Globus pallidus (tissue), 1 donor: ENCODE measurements at regions not wholly inside any gene's neighbourhood (a gene's known extent, or its start where the extent isn't known, plus 50 kb on each side); places are given as distances from the start of the nearest gene placed in this dataset.
"Not testable (repeated sequence)": the region's sequence is repeated elsewhere in the genome, so short reads cannot be mapped to it uniquely, and the experiment has no call there.

Source experiments
- DNase-seq: peaks from one replicate; pipeline ENCODE4 v3.0.0-alpha.2; 2015; ENCODE audit warnings: low spot score

- peak; percentile 5 for DNase-seq
Measured at GRCh38 chr11:71638801-71639519, 56.3 kb upstream of the KRTAP5-11 start.

- not testable (repeated sequence) for DNase-seq
Measured at GRCh38 chr11:71639520-71639849, 56.8 kb upstream of the KRTAP5-11 start.

- not testable (repeated sequence) for DNase-seq
Measured at GRCh38 chr11:71639916-71640315, 57.2 kb upstream of the KRTAP5-11 start.

- not testable (repeated sequence) for DNase-seq
Measured at GRCh38 chr11:71647078-71647477, 64.4 kb upstream of the KRTAP5-11 start.

DNA sequence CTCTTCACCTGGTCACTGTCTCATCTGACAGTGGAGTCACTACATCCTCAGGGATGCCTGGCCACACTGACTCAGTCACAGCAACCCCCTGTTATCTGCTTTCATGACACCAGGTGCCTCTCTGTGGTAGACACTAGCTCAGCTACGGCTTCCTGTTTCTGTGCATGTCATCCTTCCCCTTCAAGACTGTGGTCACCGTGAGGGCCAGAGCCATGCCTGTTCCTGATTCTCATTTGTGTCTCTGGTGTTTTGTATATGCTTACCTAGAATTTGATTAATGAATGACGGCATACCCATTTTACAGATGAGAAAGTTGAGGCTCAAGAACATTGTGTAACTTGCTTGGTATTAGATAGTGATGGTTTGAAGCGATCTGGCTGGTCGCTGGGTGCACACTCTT is 70.3 kb upstream of the KRTAP5-11 start:
- DNase-seq = not testable (repeated sequence)

GRCh38 chr11:71654423-71654822 is 71.7 kb upstream of the KRTAP5-11 start:
- not testable (repeated sequence) for DNase-seq

- DNase-seq = not testable (repeated sequence)
Measured at GRCh38 chr11:71655041-71655440, 72.4 kb upstream of the KRTAP5-11 start.

DNA sequence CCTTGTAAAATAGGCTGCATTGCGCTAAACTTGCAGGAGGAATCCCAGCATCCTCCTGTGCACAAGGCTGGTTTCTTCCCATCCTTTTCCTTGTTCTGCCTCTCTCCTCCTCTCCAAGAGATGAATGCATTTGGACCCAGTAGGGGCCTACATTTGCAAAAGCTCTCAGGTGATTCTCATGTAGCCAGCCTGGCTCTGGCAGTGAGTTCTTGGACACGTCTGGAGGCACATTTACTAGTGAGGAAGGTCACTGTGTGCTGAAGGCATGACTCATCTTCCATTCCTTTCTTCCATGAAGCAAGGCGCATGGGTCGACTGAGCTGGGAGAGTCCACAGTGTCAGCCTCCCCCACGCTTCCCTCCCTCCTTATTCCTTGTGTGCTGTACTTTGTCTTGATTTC is 73.8 kb upstream of the KRTAP5-11 start:
- DNase-seq = not testable (repeated sequence)

DNA sequence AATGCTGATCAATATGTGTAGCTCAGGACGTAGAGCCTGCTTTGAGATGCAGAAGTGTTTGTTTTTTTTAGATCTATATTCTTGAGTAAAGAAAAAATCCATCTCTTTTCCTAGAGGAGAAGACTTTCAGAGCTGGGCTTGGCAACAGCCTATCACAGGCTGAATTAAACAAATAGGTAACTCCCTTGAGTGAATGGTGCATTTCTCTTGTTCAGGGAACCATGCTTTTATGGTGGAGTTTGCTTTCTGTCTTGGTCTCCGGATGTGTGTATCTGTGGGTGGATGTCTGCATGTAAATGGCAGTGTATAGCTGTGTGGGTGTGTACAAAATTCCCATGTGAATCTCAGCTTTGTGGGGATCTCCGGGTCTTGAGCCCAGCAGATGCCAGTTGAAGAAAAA is 82.3 kb upstream of the KRTAP5-11 start:
- DNase-seq = not testable (repeated sequence)

- DNase-seq = not testable (repeated sequence)
Measured at GRCh38 chr11:71698110-71698509, 115.4 kb upstream of the KRTAP5-11 start.

- DNase-seq = not testable (repeated sequence)
Measured at GRCh38 chr11:71698961-71699360, 116.3 kb upstream of the KRTAP5-11 start.

DNA sequence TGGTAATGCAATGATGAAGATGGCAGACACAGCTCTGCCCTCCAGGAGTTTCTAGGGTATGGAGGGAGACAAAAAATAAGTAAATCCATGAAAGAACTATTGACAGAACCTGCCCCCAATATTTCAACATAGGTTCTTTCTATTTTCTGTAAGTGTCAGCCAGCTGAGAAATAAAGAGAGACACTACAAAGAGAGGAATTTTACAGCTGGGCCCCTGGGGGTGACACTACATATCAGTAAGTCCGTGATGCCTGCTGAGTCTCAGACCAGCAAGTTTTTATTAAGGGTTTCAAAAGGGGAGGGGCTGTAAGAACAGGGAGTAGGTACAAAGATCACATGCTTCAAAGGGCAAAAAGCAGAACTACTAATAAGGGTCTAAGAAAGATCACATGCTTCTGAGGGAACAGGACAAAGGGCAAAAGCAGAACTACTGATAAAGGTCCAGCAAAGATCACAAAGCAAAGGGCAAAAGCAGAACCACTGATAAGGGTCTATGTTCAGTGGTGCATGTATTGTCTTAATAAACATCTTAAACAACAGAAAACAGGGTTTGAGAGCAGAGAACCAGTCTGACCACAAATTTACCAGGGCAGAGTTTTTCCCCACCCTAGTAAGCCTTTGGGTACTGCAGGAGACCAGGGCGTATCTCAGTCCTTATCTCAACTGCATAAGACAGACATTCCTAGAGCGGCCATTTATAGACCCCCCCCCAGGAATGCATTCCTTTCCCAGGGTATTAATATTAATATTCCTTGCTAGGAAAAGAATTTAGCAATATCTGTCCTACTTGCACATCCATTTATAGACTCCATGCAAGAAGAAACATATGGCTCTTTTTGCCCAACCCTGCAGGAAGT is 119.0 kb upstream of the KRTAP5-11 start:
- not testable (repeated sequence) for DNase-seq

DNA sequence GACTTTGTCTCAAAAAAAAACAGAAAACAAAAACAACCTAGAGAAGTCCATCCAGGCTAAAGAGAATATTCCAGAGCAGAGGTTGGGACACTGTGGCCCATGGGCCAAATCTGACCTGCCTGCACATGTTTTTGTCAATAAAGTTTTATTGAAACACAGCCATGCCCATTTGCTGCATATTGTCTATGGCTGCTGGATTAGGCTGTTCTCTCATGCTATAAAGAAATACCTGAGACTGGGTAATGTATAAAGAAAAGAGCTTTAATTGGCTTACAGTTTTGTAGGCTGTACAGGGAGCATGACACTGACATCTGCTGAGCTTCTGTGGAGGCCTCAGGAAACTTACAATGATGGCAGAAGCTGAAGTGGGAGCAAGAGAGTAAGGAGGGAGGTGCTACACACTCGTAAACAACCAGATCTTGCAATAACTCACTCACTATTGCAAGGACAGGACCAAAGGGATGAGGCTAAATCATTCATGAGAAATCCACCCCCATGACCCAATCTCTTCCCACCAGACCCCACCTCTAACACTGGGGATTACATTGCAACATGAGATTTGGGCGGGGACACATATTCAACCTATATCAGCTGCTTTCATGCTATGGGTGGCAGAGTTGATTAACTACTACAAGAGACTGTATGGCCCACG is 122.5 kb upstream of the KRTAP5-11 start:
- DNase-seq = not testable (repeated sequence)

DNA sequence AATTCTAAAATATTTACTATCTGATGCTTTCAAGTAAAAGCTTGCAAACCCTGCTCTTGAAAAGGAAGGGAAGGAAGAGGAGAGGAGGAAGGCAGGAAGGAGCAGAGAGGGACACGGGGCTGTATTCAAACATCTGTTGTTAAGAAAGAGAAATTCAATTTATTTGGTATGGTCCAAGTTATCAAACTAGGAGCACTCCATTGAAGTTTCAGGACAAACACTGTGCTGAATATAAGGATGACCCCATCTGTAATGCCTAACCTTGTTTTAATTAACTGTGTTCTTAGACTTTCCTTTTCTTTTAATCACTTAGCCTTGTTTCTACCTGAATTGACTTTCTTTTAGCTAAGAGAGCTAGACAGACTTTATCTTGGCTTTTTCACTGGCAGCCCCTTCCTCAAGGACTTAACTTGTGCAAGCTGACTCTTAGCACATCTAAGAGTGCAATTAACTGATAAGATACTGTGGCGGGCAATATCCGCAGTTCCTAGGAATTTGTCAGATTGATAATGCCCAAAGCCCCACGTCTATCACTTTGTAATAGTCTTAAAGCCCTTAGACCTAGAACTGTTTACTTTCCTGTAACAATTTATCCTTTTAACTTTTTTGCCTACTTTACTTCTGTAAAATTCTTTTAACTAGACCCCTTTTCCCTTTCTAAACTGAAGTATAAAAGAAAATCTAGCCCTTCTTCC is 123.2 kb upstream of the KRTAP5-11 start:
- DNase-seq = not testable (repeated sequence)

DNA sequence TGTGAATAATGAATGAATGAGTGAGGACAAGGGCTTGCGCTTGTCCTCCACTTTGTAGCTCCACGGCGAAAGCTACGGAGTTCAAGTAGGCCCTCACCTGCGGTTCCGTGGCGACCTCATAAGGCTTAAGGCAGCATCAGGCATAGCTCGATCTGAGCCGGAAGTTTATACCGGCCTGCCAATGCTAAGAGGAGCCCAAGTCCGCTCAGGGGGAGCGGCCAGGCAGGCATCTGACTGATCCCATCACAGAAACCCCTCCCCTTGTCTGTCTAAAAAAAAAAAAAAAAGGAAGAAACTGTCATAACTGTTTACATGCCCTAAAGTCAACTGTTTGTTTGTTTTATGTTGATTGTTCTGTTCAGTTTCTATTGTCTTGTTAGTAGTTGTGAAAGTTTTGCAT is 124.4 kb upstream of the KRTAP5-11 start:
- DNase-seq = not testable (repeated sequence)

GRCh38 chr11:71709541-71709940 is 123.5 kb upstream of the DEFB108B start:
- DNase-seq = not testable (repeated sequence)

- DNase-seq = not testable (repeated sequence)
Measured at GRCh38 chr11:71710171-71710671, 122.8 kb upstream of the DEFB108B start.

- DNase-seq = not testable (repeated sequence)
Measured at GRCh38 chr11:71710701-71711385, 122.2 kb upstream of the DEFB108B start.

DNA sequence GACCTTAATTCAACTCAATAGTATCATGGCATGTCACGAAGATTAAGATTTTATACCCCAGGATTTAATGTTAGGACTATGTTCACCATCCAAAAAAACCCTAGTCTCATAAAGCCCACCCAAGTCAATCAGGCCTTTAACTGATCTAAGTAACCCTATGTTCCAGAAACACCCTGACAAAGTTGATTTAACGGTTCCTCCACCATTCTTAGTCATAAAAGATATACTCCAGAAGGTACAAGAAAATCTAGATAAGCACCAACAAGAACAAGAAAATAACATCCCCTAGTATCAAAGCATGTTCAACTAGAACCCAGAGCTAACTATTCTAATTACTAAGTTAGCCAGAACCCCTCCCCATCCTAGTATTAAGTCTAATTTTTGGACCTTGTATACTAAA is 120.7 kb upstream of the DEFB108B start:
- not testable (repeated sequence) for DNase-seq

DNA sequence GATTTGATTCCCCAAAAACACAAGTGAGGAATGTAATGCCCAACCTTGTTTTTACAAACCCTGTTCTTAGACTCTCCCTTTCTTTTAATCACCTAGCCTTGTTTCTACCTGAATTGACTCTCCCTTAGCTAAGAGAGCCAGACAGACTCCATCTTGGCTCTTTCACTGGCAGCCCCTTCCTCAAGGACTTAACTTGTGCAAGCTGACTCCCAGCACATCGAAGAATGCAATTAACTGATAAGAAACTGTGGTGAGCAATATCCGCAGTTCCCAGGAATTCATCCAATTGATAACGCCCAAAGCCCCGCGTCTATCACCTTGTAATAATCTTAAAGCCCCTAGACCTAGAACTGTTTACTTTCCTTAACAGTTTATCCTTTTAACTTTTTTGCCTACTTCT is 120.2 kb upstream of the DEFB108B start:
- DNase-seq = not testable (repeated sequence)

GRCh38 chr11:71714510-71714909 is 118.5 kb upstream of the DEFB108B start:
- DNase-seq = not testable (repeated sequence)
